ENCODE measurements at regions not wholly inside any gene's neighbourhood (a gene's known extent, or its start where the extent isn't known, plus 50 kb on each side); places are given as distances from the start of the nearest gene placed in this dataset.

GRCh38 chr21:19950347-19950746 is 1047.9 kb upstream of the NCAM2 start:
- Histone ChIP-seq H3K4me2 (ENCODE audit: low read length) (no peak overlapping the region), H3K9me3 (replicated peaks; ENCODE audit: low read length) (no peaks in the 10 kb centered on the region)

GRCh38 chr21:19969156-19969555 is 1029.1 kb upstream of the NCAM2 start:
- Histone ChIP-seq H3K9me3 (replicated peaks; ENCODE audit: low read length) (no peaks in the 10 kb centered on the region), H3K4me1 (ENCODE audit: control insufficient read depth, insufficient read depth, low read length) (no peaks in the 10 kb centered on the region), H3K9ac (ENCODE audit: low read depth, low read length) (no peak overlapping the region), H3K4me3 (ENCODE audit: low read length) (no peak overlapping the region), H3K4me2 (ENCODE audit: low read length) (no peak overlapping the region), H3K27me3 (ENCODE audit: control insufficient read depth, insufficient read depth, low read length) (no peaks in the 10 kb centered on the region), H3K36me3 (ENCODE audit: insufficient read depth, low read length) (no peaks in the 10 kb centered on the region)

More at GRCh38 chr21:19950347-19950746, 1047.9 kb upstream of the NCAM2 start:
- H3K9ac ChIP-seq (ENCODE audit: low read depth, low read length): no peak overlapping the region
- H3K4me3 ChIP-seq (ENCODE audit: low read length): no peak overlapping the region
- H3K27me3 ChIP-seq (ENCODE audit: control insufficient read depth, insufficient read depth, low read length): no peaks in the 10 kb centered on the region
- no peaks in the 10 kb centered on the region for H3K36me3 ChIP-seq (ENCODE audit: insufficient read depth, low read length)
- no peaks in the 10 kb centered on the region for H3K4me1 ChIP-seq (ENCODE audit: control insufficient read depth, insufficient read depth, low read length)

- H3K9me3 ChIP-seq (replicated peaks; ENCODE audit: low read length): no peaks in the 10 kb centered on the region
- no peak overlapping the region for H3K9ac ChIP-seq (ENCODE audit: low read depth, low read length)
- no peaks in the 10 kb centered on the region for H3K27me3 ChIP-seq (ENCODE audit: control insufficient read depth, insufficient read depth, low read length)
- H3K4me3 ChIP-seq (ENCODE audit: low read length): no peak overlapping the region
- H3K4me1 ChIP-seq (ENCODE audit: control insufficient read depth, insufficient read depth, low read length): no peaks in the 10 kb centered on the region
- no peak overlapping the region for H3K4me2 ChIP-seq (ENCODE audit: low read length)
- H3K36me3 ChIP-seq (ENCODE audit: insufficient read depth, low read length): no peaks in the 10 kb centered on the region
Measured at GRCh38 chr21:19981938-19982337, 1016.3 kb upstream of the NCAM2 start.

- Histone ChIP-seq H3K4me3 (ENCODE audit: low read length) (no peak overlapping the region), H3K9me3 (replicated peaks; ENCODE audit: low read length) (no peaks in the 10 kb centered on the region), H3K9ac (ENCODE audit: low read depth, low read length) (no peak overlapping the region), H3K4me1 (ENCODE audit: control insufficient read depth, insufficient read depth, low read length) (no peaks in the 10 kb centered on the region), H3K36me3 (ENCODE audit: insufficient read depth, low read length) (no peaks in the 10 kb centered on the region), H3K27me3 (ENCODE audit: control insufficient read depth, insufficient read depth, low read length) (no peaks in the 10 kb centered on the region), H3K4me2 (ENCODE audit: low read length) (no peak overlapping the region)
Measured at GRCh38 chr21:19986396-19986795, 1011.8 kb upstream of the NCAM2 start.

GRCh38 chr21:19987671-19988070 is 1010.5 kb upstream of the NCAM2 start:
- Histone ChIP-seq H3K9ac (ENCODE audit: low read depth, low read length) (no peak overlapping the region), H3K9me3 (replicated peaks; ENCODE audit: low read length) (no peaks in the 10 kb centered on the region), H3K4me3 (ENCODE audit: low read length) (no peak overlapping the region), H3K4me1 (ENCODE audit: control insufficient read depth, insufficient read depth, low read length) (no peaks in the 10 kb centered on the region), H3K36me3 (ENCODE audit: insufficient read depth, low read length) (no peaks in the 10 kb centered on the region), H3K27me3 (ENCODE audit: control insufficient read depth, insufficient read depth, low read length) (no peaks in the 10 kb centered on the region), H3K4me2 (ENCODE audit: low read length) (no peak overlapping the region)

GRCh38 chr21:19992540-19992939 is 1005.7 kb upstream of the NCAM2 start:
- no peaks in the 10 kb centered on the region for H3K27me3 ChIP-seq (ENCODE audit: control insufficient read depth, insufficient read depth, low read length)
- H3K36me3 ChIP-seq (ENCODE audit: insufficient read depth, low read length): no peaks in the 10 kb centered on the region
- H3K9ac ChIP-seq (ENCODE audit: low read depth, low read length): no peak overlapping the region
- H3K4me1 ChIP-seq (ENCODE audit: control insufficient read depth, insufficient read depth, low read length): no peaks in the 10 kb centered on the region
- H3K4me3 ChIP-seq (ENCODE audit: low read length): no peak overlapping the region
- H3K9me3 ChIP-seq (replicated peaks; ENCODE audit: low read length): no peaks in the 10 kb centered on the region
- no peak overlapping the region for H3K4me2 ChIP-seq (ENCODE audit: low read length)

- no peaks in the 10 kb centered on the region for H3K4me1 ChIP-seq (ENCODE audit: control insufficient read depth, insufficient read depth, low read length)
Measured at GRCh38 chr21:19993268-19993667, 1004.9 kb upstream of the NCAM2 start.

GRCh38 chr21:19995253-19995652 is 1003.0 kb upstream of the NCAM2 start:
- Histone ChIP-seq H3K4me2 (ENCODE audit: low read length) (no peak overlapping the region), H3K4me3 (ENCODE audit: low read length) (no peak overlapping the region), H3K9me3 (replicated peaks; ENCODE audit: low read length) (no peaks in the 10 kb centered on the region), H3K36me3 (ENCODE audit: insufficient read depth, low read length) (no peaks in the 10 kb centered on the region), H3K27me3 (ENCODE audit: control insufficient read depth, insufficient read depth, low read length) (no peaks in the 10 kb centered on the region), H3K4me1 (ENCODE audit: control insufficient read depth, insufficient read depth, low read length) (no peaks in the 10 kb centered on the region), H3K9ac (ENCODE audit: low read depth, low read length) (no peak overlapping the region)

More at GRCh38 chr21:19993268-19993667, 1004.9 kb upstream of the NCAM2 start:
- no peaks in the 10 kb centered on the region for H3K27me3 ChIP-seq (ENCODE audit: control insufficient read depth, insufficient read depth, low read length)
- no peak overlapping the region for H3K9ac ChIP-seq (ENCODE audit: low read depth, low read length)
- H3K4me3 ChIP-seq (ENCODE audit: low read length): no peak overlapping the region
- H3K36me3 ChIP-seq (ENCODE audit: insufficient read depth, low read length): no peaks in the 10 kb centered on the region
- H3K9me3 ChIP-seq (replicated peaks; ENCODE audit: low read length): no peaks in the 10 kb centered on the region
- H3K4me2 ChIP-seq (ENCODE audit: low read length): no peak overlapping the region

- Histone ChIP-seq H3K4me1 (ENCODE audit: control insufficient read depth, insufficient read depth, low read length) (no peaks in the 10 kb centered on the region), H3K4me2 (ENCODE audit: low read length) (no peak overlapping the region), H3K9me3 (replicated peaks; ENCODE audit: low read length) (no peaks in the 10 kb centered on the region), H3K36me3 (ENCODE audit: insufficient read depth, low read length) (no peaks in the 10 kb centered on the region), H3K4me3 (ENCODE audit: low read length) (no peak overlapping the region), H3K27me3 (ENCODE audit: control insufficient read depth, insufficient read depth, low read length) (no peaks in the 10 kb centered on the region), H3K9ac (ENCODE audit: low read depth, low read length) (no peak overlapping the region)
Measured at GRCh38 chr21:19998453-19998852, 999.8 kb upstream of the NCAM2 start.

- Histone ChIP-seq H3K9ac (ENCODE audit: low read depth, low read length) (no peak overlapping the region), H3K9me3 (replicated peaks; ENCODE audit: low read length) (no peaks in the 10 kb centered on the region)
Measured at GRCh38 chr21:19999369-20000272, 998.6 kb upstream of the NCAM2 start.

GRCh38 chr21:20004367-20004766 is 993.8 kb upstream of the NCAM2 start:
- Histone ChIP-seq H3K9ac (ENCODE audit: low read depth, low read length) (no peak overlapping the region), H3K9me3 (replicated peaks; ENCODE audit: low read length) (no peaks in the 10 kb centered on the region), H3K27me3 (ENCODE audit: control insufficient read depth, insufficient read depth, low read length) (no peaks in the 10 kb centered on the region), H3K4me2 (ENCODE audit: low read length) (no peak overlapping the region), H3K4me3 (ENCODE audit: low read length) (no peak overlapping the region), H3K36me3 (ENCODE audit: insufficient read depth, low read length) (no peaks in the 10 kb centered on the region), H3K4me1 (ENCODE audit: control insufficient read depth, insufficient read depth, low read length) (no peaks in the 10 kb centered on the region)

More at GRCh38 chr21:19999369-20000272, 998.6 kb upstream of the NCAM2 start:
- Histone ChIP-seq H3K27me3 (ENCODE audit: control insufficient read depth, insufficient read depth, low read length) (no peaks in the 10 kb centered on the region), H3K4me2 (ENCODE audit: low read length) (no peak overlapping the region), H3K36me3 (ENCODE audit: insufficient read depth, low read length) (no peaks in the 10 kb centered on the region), H3K4me1 (ENCODE audit: control insufficient read depth, insufficient read depth, low read length) (no peaks in the 10 kb centered on the region), H3K4me3 (ENCODE audit: low read length) (no peak overlapping the region)

GRCh38 chr21:20010691-20011200 is 987.5 kb upstream of the NCAM2 start:
- Histone ChIP-seq H3K36me3 (ENCODE audit: insufficient read depth, low read length) (no peaks in the 10 kb centered on the region), H3K27me3 (ENCODE audit: control insufficient read depth, insufficient read depth, low read length) (no peaks in the 10 kb centered on the region), H3K4me3 (ENCODE audit: low read length) (no peak overlapping the region), H3K9ac (ENCODE audit: low read depth, low read length) (no peak overlapping the region), H3K9me3 (replicated peaks; ENCODE audit: low read length) (no peaks in the 10 kb centered on the region), H3K4me2 (ENCODE audit: low read length) (no peak overlapping the region), H3K4me1 (ENCODE audit: control insufficient read depth, insufficient read depth, low read length) (no peaks in the 10 kb centered on the region)

Data from skeletal muscle satellite cell (primary cell).